ENCODE measurements at regions not wholly inside any gene's neighbourhood (a gene's known extent, or its start where the extent isn't known, plus 50 kb on each side); places are given as distances from the start of the nearest gene placed in this dataset.

DNA sequence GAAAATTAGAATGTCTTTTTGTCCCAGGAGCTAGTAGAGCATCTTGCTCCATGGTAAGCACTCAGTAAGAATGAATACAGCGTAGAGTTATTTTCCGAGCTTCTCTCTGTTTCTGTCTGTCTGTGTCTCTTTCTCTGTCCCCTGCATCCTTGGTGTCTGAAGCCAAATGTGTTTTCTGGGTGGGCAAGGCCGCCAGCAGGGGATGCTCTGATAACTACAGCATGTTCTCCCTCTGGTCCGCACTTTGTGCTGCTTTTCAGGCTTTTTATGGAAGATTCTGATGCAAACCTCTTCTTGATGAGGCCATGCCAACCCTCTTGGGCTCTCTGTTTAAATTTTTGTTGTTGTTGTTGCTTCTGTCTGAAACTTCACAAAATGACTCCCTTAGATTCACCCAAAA, 142.8 kb upstream of the UBL3 start:
- intact Hi-C loops (cut with DNase I; ENCODE audit: low total_unique reads), result no loop called here
- Histone ChIP-seq H3K4me1 (peaks cover 0 to 3% of the 10 kb centered on the region in 2 donors), H3K27me3 (no peaks in the 10 kb centered on the region), H3K4me3 (no peak overlapping the region), H3K27ac (peak overlapping the region; percentile 80 to 87), H3K9me3 (no peaks in the 10 kb centered on the region), H3K36me3 (no peaks in the 10 kb centered on the region)
- DNase-seq, result no peak
- TF ChIP-seq POLR2A (IDR thresholded peaks at IDR 0.05), result no peak
- TF ChIP-seq, protein P1, sequence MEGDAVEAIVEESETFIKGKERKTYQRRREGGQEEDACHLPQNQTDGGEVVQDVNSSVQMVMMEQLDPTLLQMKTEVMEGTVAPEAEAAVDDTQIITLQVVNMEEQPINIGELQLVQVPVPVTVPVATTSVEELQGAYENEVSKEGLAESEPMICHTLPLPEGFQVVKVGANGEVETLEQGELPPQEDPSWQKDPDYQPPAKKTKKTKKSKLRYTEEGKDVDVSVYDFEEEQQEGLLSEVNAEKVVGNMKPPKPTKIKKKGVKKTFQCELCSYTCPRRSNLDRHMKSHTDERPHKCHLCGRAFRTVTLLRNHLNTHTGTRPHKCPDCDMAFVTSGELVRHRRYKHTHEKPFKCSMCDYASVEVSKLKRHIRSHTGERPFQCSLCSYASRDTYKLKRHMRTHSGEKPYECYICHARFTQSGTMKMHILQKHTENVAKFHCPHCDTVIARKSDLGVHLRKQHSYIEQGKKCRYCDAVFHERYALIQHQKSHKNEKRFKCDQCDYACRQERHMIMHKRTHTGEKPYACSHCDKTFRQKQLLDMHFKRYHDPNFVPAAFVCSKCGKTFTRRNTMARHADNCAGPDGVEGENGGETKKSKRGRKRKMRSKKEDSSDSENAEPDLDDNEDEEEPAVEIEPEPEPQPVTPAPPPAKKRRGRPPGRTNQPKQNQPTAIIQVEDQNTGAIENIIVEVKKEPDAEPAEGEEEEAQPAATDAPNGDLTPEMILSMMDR (IDR thresholded peaks at IDR 0.05), result no peak

DNA sequence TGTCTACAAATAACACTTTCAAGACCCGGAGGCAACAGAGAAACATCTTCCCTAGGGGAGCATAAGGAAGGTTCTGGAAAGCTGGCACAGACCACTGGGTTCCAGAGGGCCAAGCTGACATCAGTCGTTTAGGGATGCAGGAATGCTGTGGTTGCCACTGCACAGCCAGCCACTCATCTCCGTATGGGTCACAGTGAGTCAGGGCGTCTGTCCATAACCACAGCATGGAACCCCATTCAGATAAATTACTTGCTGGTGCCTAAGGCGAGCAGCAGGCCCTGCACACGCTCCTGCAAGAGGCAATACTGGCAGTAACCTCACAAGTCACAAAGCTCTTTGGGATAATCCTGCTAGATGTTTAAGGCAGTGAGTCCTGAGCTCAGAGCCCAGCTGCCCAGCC, 140.9 kb upstream of the UBL3 start:
- TF ChIP-seq, protein P1 (IDR thresholded peaks at IDR 0.05), result no peak
- TF ChIP-seq POLR2A (IDR thresholded peaks at IDR 0.05), result no peak

DNA sequence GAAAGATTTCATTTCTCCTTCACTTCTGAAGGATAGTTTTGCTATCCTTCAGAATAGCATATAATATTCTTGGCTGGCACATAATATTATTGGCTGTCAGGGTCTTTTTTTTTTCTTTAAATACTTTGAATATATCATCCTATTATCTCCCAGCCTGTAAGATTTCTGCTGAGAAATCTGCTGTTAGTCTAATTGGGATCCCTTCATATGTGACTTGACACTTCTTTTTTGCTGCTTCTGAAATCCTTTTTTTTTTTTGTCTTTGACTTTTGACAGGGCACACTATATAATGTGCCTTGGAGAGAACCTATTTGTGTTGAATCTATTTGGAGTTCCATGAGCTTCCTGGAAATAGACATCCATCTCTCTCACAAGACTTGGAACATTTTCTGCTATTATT, 136.9 kb upstream of the UBL3 start:
- no peak for TF ChIP-seq POLR2A (IDR thresholded peaks at IDR 0.05)
- TF ChIP-seq, protein P1 (IDR thresholded peaks at IDR 0.05), result no peak
- H3K4me1 ChIP-seq, result no peaks in the 10 kb centered on the region
- no peak overlapping the region for H3K27ac ChIP-seq
- no peaks in the 10 kb centered on the region for H3K36me3 ChIP-seq
- intact Hi-C loops (cut with DNase I; ENCODE audit: low total_unique reads), result no loop called here
- no peaks in the 10 kb centered on the region for H3K9me3 ChIP-seq
- no peak overlapping the region for H3K4me3 ChIP-seq
- DNase-seq, result no peak
- H3K27me3 ChIP-seq, result no peaks in the 10 kb centered on the region

More for the DNA sequence above, 140.9 kb upstream of the UBL3 start:
- DNase-seq, result no peak
- Histone ChIP-seq H3K4me1 (peaks cover 0 to 3% of the 10 kb centered on the region in 2 donors), H3K4me3 (no peak overlapping the region), H3K36me3 (no peaks in the 10 kb centered on the region), H3K9me3 (no peaks in the 10 kb centered on the region), H3K27ac (no peak overlapping the region), H3K27me3 (no peaks in the 10 kb centered on the region)
- intact Hi-C loops (cut with DNase I; ENCODE audit: low total_unique reads), result no loop called here

DNA sequence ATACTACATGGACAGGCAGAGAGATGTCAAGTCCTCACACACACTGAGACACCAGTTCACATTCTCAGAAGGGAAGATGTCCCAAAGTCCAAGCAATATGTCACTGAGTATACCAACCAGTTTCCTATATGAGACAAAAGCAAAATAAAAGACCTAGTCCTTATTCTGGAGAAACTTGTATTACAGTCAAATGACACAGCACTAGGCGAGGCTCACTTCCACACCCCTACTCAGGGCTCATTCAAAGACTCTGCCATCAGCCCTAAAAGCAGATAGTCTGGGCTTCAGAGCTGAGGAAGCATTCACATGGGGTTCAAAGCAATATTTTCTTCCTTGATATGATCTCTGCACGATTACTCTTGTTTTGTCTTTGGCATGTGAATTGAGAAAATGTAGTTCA, 129.9 kb upstream of the UBL3 start:
- Histone ChIP-seq H3K27me3 (no peaks in the 10 kb centered on the region), H3K4me3 (no peak overlapping the region), H3K9me3 (no peaks in the 10 kb centered on the region), H3K36me3 (no peaks in the 10 kb centered on the region), H3K27ac (no peak overlapping the region), H3K4me1 (no peaks in the 10 kb centered on the region)
- TF ChIP-seq, protein P1 (IDR thresholded peaks at IDR 0.05), result no peak
- no peak for TF ChIP-seq POLR2A (IDR thresholded peaks at IDR 0.05)
- DNase-seq, result no peak
- intact Hi-C loops (cut with DNase I; ENCODE audit: low total_unique reads), result no loop called here

DNA sequence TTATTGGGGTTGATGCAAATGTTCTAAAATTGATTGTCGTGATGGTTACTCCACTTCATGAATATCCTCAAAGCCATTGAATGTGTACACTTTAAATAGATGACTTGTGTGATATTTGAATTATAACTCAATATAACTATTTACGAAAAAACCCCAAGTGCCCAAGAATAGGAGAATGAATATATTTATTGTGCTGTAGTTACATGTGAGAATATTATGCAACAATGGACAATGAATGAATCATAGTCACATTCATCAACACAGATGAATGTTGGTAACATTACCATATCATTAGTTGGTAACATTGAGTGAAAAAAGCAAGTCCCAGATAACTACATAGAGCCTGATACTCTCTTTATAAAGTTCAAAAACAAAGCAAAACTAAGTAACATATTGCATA, 127.8 kb upstream of the UBL3 start:
- Histone ChIP-seq H3K36me3 (no peaks in the 10 kb centered on the region), H3K9me3 (no peaks in the 10 kb centered on the region), H3K4me1 (no peaks in the 10 kb centered on the region), H3K27ac (peak overlapping the region in 1 of 2 donors; percentile 44), H3K4me3 (no peak overlapping the region), H3K27me3 (no peaks in the 10 kb centered on the region)
- TF ChIP-seq, protein P1 (IDR thresholded peaks at IDR 0.05), result no peak
- TF ChIP-seq POLR2A (IDR thresholded peaks at IDR 0.05), result no peak
- DNase-seq, result no peak
- intact Hi-C loops (cut with DNase I; ENCODE audit: low total_unique reads), result no loop called here

Data from uterus (tissue), 3 donors.